ENCODE measurements at regions not wholly inside any gene's neighbourhood (a gene's known extent, or its start where the extent isn't known, plus 50 kb on each side); places are given as distances from the start of the nearest gene placed in this dataset.

GRCh38 chr4:129808242-129808641 lies 712.3 kb downstream of the C4orf33 start:
- TF ChIP-seq CTCF (conservative IDR thresholded peaks at IDR 0.05; ENCODE audit: low read depth, low read length): no peak
- no peak for TF ChIP-seq EZH2 (IDR thresholded peaks at IDR 0.05; ENCODE audit: borderline replicate concordance, low read depth, low read length, poor library complexity, severe bottlenecking)

Measured in A673 (cell line).